SK-N-DZ (cell line): ENCODE measurements at regions not wholly inside any gene's neighbourhood (a gene's known extent, or its start where the extent isn't known, plus 50 kb on each side); places are given as distances from the start of the nearest gene placed in this dataset.
A peak's percentile ranks its signal among the peaks of the same experiment; 100 is the strongest.
"Not testable (repeated sequence)": the region's sequence is repeated elsewhere in the genome, so short reads cannot be mapped to it uniquely, and the experiment has no call there.

Experiments
- DNase-seq: peaks from one replicate; pipeline ENCODE4 v3.0.0-alpha.2; 2015; ENCODE audit warnings: low spot score

GRCh38 chr14:87055007-87055406, 938.0 kb downstream of the GALC start:
- DNase-seq = no peak

- DNase-seq = no peak
Observed at GRCh38 chr14:87052646-87053225, 940.2 kb downstream of the GALC start.

DNA sequence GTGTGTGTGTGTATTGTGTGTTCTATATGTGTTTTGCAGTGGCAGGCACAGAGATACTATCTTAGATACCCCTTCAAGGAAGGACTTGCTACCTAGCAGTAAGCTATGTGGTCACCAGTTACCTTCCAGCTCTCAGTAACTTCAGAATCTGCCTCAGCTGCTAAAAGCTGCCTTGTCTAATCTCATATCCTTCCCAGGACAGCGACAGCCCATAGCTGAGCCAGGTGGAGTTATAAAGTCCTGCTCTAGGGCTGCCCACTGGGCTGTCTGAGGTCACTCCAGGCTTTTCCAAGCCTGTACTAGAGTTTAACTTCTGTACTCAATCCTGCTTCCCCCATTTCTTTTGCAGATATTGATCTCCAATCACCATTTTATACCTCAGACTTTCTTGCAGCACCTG, 942.6 kb downstream of the GALC start:
- DNase-seq = no peak

DNA sequence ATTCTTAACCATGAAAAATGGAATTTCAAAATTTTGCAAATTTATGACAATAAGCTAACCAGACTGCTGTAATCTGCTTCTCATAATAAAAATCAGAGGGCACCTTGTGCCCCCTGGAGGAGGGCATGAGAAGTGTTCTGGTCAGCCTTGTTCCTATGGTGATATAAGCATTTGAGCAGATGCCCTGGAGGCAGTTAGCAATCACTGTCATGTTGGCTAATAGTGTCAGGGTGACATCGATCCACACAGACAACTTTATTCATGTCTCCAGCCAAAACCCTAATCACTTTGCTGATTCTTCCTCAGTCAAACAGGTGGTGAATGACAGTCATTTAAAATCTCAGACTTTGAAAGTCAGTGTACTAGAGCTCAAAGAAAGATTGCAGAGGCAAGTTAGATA, 943.0 kb downstream of the GALC start:
- peak; percentile 45 for DNase-seq

- DNase-seq = no peak
Observed at GRCh38 chr14:87046960-87047359, 946.0 kb downstream of the GALC start.

DNA sequence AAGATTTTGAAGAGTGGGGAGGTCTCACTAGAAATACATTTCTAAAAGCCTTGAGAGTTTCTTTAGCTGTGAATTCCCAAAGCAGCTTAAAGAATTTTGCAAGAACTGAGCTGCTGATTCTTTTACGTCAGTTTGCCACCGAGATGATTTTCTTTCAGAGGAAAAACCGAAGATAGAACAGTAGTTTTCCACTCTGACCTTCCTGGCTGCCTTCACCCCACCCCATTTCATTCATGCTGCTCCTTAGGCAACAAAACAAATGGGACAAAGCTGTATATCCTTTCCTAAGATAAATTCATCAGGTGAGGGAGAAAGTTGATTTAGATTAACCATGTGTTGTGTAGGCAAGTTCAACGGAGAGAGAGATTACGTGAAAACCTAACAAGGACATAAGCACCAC, 947.0 kb downstream of the GALC start:
- no peak for DNase-seq

GRCh38 chr14:87045246-87045645, 947.7 kb downstream of the GALC start:
- DNase-seq = no peak

GRCh38 chr14:87044807-87045206, 948.2 kb downstream of the GALC start:
- DNase-seq = no peak

- no peak for DNase-seq
Observed at GRCh38 chr14:87043667-87044200, 949.2 kb downstream of the GALC start.

DNA sequence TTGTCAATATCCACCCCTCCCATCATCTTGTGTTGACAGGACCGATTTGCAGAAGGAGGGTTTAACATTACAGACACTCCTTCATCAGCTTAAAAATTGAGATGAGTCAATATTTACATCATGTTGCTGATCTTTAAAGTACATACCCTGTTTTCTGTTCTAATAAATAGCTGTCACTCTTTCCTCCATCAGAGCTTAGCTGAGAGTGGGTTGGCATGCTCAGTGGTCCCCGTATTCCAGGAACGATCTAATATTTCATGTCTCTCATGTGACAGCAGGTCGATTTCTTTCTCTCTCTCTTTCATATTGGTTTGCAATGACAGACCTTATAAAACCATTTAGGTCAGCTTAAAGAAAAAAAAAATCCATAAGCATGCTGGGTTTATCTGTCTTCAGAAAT, 950.6 kb downstream of the GALC start:
- DNase-seq = no peak

GRCh38 chr14:87041290-87042020, 951.5 kb downstream of the GALC start:
- DNase-seq = no peak

DNA sequence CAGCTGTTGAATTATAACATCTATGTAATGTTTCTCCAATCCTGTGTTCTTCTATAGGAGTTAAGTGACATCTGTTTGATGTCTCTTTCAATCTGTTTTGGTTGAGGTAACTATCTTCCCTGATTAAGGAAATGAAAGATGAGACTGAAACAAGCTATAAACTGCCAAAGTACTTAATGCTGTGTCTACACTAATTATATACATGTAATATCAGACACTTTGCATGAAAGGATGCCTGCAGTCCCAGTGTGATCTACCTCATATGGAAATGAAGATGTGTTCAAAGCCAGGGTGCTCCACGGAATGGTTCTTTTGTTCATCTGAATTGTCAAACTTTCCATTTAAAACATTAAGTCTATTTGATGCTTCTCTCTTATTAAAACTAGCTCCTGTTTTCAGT, 958.3 kb downstream of the GALC start:
- no peak for DNase-seq

DNA sequence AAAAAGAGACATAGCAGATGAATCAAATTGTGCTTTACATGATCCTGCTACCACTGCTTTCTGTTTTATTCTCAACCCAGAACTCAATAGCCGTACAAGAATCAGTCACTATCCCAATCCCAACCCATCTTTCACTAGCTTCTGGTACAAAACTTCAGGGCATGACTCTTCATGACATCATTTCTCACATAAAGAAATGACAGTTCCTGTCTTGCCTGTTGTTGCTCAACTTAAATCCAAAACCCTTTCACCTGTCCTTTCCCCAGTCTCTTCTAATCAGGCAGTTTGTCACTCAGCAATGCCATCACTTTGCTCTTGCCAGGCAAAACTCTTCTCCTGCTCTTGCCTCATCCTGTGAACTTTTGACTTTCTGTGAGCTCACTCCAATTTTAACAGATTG, 962.8 kb downstream of the GALC start:
- no peak for DNase-seq

- DNase-seq = not testable (repeated sequence)
Observed at GRCh38 chr14:87020106-87020505, 972.9 kb downstream of the GALC start.

- no peak for DNase-seq
Observed at GRCh38 chr14:87018294-87018693, 974.7 kb downstream of the GALC start.

DNA sequence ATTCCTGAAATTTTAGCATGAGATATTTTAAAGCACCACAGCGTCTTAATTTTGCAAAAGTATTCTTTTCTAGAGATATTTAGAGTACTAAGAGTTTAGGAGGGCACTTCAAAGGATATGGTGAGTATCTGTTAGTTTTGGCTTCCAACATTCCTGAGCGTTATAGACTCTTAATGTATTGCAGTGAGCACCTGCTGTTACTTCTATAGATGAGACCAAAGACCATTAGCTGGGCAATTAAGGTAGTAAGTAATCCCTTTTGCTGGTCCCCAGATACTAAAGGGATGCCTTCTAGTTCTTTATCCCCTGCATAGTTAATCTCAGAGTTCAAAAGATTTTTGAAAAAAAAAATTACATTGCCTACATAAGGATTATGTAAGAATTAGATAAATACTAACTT, 975.6 kb downstream of the GALC start:
- no peak for DNase-seq

DNA sequence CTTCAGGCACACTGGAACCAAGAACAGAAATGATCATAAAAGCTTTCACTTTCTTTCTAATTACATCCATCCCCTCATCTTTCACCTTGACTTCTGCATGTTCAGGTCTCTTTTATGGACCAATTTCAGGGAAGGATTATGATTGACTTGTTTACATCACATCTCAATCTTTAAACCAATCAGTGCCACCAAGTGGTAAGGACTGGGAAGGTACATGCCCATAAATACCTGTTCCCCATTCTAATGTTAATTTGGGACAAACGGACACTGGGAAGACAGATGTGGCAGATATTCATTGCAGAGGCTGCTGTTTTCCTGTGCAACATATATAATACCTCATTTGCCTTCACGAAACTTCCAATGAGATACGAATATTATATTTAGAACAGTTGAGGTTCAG, 978.1 kb downstream of the GALC start:
- no peak for DNase-seq

- no peak for DNase-seq
Observed at GRCh38 chr14:87013583-87013982, 979.4 kb downstream of the GALC start.

- DNase-seq = no peak
Observed at GRCh38 chr14:87008965-87009364, 984.0 kb downstream of the GALC start.

- no peak for DNase-seq
Observed at GRCh38 chr14:87005280-87005679, 987.7 kb downstream of the GALC start.

DNA sequence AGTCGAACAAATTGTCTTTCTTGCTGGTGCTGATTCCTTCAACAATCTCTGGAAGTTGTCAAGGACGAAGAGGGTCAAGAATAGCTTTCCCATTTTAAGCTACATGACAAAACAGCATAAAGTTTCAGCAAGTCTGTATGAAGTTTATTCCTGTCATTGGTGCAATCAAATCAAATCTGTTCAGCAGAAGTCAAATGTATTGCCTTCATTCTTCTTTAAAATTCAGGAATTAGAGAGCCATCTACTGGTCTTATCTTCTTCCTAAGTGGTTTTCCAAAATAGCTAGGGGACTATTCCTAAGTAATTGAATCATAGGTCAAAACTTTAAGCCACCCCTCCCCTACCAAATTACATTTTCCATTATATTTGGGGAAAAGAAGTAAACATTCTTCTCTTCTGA, 990.2 kb downstream of the GALC start:
- DNase-seq = peak; percentile 5

GRCh38 chr14:87001333-87001732, 991.6 kb downstream of the GALC start:
- DNase-seq = no peak

DNA sequence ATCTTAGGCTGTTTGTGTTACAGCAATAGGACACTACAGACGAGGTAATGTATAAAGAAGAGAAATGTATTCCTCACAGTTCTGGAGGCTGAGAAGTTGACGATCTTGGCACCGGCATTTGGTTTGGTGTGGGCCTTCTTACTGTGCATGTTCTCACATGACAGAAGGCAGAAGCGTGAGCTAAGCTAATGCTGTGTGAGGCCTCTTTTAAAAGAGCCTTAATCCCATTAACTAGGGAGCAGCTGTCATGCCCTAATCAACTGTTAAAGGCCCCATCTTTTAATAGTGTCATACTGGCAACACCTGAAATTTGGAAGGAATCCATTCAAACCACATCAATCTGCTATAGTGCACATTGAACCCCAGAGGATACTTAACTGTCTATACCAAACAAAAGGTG, 992.9 kb downstream of the GALC start:
- DNase-seq = peak; percentile 7
